Brain microvascular endothelial cell (primary cell): ENCODE measurements at regions not wholly inside any gene's neighbourhood (a gene's known extent, or its start where the extent isn't known, plus 50 kb on each side); places are given as distances from the start of the nearest gene placed in this dataset.

Experiments used
- DNase-seq: peaks from one replicate; pipeline ENCODE4 v3.0.0-alpha.2; 2020
- H3K27ac ChIP-seq: fragments of 250-450 bp; sonication (Bioruptor Pico); 2 replicates; pipeline ENCODE4 v1.5.1; 2020; ENCODE audit warnings: mild to moderate bottlenecking, moderate library complexity
- H3K27me3 ChIP-seq: fragments of 250-450 bp; sonication (Bioruptor Pico); replicated peaks from 2 replicates; pipeline ENCODE4 v1.5.1; 2020; ENCODE audit warnings: mild to moderate bottlenecking
- H3K36me3 ChIP-seq: fragments of 250-450 bp; sonication (Bioruptor Pico); replicated peaks from 2 replicates; pipeline ENCODE4 v1.5.1; 2020; ENCODE audit warnings: mild to moderate bottlenecking
- H3K4me3 ChIP-seq: 2 replicates; pipeline ENCODE4 v1.5.1; 2011; ENCODE audit warnings: low read depth, mild to moderate bottlenecking, control low read depth, low read length, moderate library complexity
- in situ Hi-C: cut with HindIII; loops from 2 replicates; pipeline ENCODE4 v1.10.0; 2017; ENCODE audit warnings: low sequenced_read_pairs, low pct_ligation_motif_present
- TF ChIP-seq, protein P1 (sequence below): IDR thresholded peaks from 2 replicates; pipeline ENCODE4 v1.5.1; 2011; ENCODE audit warnings: low read depth, mild to moderate bottlenecking, moderate library complexity, low read length, control low read depth, inconsistent platforms; ENCODE audit errors: missing control alignments

DNA sequence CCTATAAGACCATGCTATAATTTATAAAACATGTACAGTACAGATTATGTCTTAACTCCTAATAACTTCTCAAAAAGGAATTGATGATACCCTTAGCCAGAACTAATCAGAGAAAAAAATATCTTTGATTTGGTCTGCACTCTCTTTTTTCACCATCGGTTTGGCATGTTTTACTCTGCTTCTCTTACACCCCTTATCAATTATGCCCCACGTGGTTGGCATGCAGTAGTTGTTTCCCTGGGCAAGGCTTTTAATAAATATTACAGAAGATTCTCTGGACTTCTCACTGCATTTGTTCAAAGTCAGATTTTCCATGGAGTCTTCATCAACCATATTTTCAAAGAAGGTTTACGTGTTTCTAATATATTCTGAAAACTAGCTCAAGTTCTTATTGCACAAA is 167.4 kb upstream of the LRIG3 start:
- DNase-seq = no peak
- Histone ChIP-seq H3K27ac (no peak overlapping the region), H3K4me3 (no peak overlapping the region), H3K27me3 (no peaks in the 10 kb centered on the region), H3K36me3 (no peaks in the 10 kb centered on the region)
- TF ChIP-seq, protein P1, sequence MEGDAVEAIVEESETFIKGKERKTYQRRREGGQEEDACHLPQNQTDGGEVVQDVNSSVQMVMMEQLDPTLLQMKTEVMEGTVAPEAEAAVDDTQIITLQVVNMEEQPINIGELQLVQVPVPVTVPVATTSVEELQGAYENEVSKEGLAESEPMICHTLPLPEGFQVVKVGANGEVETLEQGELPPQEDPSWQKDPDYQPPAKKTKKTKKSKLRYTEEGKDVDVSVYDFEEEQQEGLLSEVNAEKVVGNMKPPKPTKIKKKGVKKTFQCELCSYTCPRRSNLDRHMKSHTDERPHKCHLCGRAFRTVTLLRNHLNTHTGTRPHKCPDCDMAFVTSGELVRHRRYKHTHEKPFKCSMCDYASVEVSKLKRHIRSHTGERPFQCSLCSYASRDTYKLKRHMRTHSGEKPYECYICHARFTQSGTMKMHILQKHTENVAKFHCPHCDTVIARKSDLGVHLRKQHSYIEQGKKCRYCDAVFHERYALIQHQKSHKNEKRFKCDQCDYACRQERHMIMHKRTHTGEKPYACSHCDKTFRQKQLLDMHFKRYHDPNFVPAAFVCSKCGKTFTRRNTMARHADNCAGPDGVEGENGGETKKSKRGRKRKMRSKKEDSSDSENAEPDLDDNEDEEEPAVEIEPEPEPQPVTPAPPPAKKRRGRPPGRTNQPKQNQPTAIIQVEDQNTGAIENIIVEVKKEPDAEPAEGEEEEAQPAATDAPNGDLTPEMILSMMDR = no peak
- in situ Hi-C loops = loop anchor here (25.0 kb wide), 1 partner anchor 550 kb away; no protein-coding TSS in a partner anchor

DNA sequence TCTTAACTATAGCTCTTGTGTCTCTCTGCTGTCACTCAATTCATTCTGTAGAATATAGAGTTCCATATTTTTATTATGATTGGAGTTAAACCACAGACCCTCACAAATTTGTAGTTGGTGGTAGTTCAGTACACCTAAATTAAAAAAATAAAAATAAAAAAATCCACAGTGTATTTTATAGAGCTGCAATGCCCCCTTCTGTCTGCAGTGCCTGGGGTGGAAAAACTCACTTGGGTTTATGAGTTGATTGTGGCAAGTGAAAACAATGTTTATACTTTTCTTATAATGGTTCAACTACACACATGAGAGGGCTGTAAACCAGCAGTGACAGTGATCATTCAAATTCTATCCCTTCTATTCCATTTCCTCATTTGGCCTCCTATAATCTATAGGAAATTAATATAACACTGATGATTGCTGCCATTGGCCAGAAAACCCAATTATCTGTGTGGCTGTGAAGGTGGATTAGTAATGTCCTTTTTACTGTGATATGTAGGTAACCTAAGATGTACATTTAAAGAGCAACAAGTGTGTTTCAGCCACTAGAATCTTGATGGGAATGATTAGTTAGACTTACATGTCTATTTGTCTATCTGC is 166.9 kb upstream of the LRIG3 start:
- in situ Hi-C loops = loop anchor here (25.0 kb wide), 1 partner anchor 550 kb away; no protein-coding TSS in a partner anchor
- H3K27ac ChIP-seq = no peak overlapping the region
- H3K36me3 ChIP-seq = no peaks in the 10 kb centered on the region
- TF ChIP-seq, protein P1 = peak; percentile 80
- no peak overlapping the region for H3K4me3 ChIP-seq
- no peak for DNase-seq
- H3K27me3 ChIP-seq = no peaks in the 10 kb centered on the region

DNA sequence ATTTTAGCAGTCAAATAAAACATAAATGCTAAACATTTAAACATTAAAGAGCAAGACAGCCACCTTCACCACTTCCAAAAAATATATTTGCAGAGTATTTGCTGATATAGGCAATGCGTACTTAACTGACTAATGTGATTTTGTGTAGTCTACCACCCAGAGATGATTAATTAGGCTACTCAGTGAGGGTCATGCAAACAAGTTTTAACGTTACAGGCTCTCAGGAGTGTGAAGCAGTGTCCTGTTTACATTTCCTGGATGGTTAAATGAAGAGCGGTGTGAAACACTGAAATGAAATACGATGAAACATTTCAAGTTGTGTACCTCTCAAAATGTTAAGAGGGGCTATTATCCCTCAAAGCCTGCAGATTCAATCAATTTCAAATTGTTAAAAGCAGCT is 165.8 kb upstream of the LRIG3 start:
- in situ Hi-C loops = loop anchor here (25.0 kb wide), 1 partner anchor 549 kb away; no protein-coding TSS in a partner anchor
- no peak overlapping the region for H3K27ac ChIP-seq
- TF ChIP-seq, protein P1 = no peak
- no peaks in the 10 kb centered on the region for H3K36me3 ChIP-seq
- H3K27me3 ChIP-seq = no peaks in the 10 kb centered on the region
- H3K4me3 ChIP-seq = no peak overlapping the region
- DNase-seq = no peak

DNA sequence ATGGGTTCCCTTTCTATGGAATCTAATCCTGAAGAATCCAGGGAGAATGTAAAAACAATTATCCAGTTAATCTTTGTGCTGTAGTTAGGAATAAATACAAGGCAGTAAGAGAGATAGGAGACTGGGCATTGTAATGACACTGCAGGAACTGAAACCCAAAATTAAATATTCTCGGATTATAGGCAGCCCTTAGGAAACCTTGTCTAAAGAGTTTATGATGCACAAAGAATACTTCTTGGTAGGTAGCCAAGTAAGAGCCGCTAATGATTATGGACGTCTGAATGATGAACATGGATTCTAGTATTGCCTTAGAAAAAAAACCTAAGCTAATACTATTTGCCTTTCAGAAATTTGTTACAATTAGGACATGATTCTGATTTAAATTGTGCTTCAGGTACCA is 165.4 kb upstream of the LRIG3 start:
- Histone ChIP-seq H3K27ac (no peak overlapping the region), H3K4me3 (no peak overlapping the region), H3K27me3 (no peaks in the 10 kb centered on the region), H3K36me3 (no peaks in the 10 kb centered on the region)
- no peak for DNase-seq
- in situ Hi-C loops = loop anchor here (25.0 kb wide), 1 partner anchor 548 kb away; no protein-coding TSS in a partner anchor
- TF ChIP-seq, protein P1 = no peak

DNA sequence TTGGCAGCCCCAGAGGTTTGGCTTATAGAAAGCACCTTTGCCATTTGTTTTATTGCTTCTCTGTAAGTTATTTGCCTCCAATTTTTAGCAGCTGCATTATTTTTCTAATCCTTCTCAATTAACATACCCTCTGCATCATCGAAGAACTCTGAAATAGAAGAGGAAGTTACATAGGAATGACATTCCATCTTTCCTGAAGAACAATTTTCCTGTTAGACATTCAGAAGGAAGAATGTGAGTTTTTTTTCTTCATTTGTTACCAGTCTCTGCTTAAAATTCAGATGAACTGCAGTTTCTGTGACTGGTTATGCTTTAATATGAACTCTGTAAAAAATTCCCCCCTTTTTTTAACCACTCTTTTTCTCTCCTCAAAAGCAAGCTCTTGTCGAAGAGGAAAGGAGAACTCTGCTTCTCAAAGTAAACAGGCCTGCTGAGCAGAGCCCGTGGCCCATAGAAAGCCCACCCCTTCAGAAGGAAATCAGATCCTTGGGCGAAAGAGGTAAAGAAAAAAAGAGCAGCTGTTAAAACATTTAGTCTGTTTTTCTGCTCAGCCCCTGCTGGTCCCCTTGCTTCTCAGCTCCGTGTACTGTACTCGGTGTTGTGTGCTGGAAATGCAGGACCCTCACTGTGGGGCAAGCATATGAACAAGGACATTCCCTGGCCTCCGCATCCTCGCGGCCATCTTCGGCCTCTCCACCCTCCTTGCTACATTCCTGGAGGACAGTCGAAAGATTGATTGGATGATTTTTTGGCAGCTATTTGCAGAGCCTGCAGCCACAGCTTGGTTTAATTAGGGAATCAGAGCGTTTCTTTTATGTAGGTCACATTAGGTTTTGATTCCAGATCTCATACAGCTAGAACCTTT is 164.4 kb upstream of the LRIG3 start:
- no peak for DNase-seq
- Histone ChIP-seq H3K27ac (no peak overlapping the region), H3K27me3 (no peaks in the 10 kb centered on the region), H3K4me3 (no peak overlapping the region), H3K36me3 (no peaks in the 10 kb centered on the region)
- TF ChIP-seq, protein P1 = peak; percentile 27
- in situ Hi-C loops = loop anchor here (25.0 kb wide), 1 partner anchor 547 kb away; no protein-coding TSS in a partner anchor
